Activated T-helper 1 cell treated with Interleukin-2 at 50 U/mL for 16 hours (primary cell): ENCODE measurements at regions not wholly inside any gene's neighbourhood (a gene's known extent, or its start where the extent isn't known, plus 50 kb on each side); places are given as distances from the start of the nearest gene placed in this dataset.
"Not testable (repeated sequence)": the region's sequence is repeated elsewhere in the genome, so short reads cannot be mapped to it uniquely, and the experiment has no call there.

ENCODE experiments used
- DNase-seq: peaks from one replicate; pipeline ENCODE4 v3.0.0-alpha.2; 2020; ENCODE audit warnings: low read depth

- not testable (repeated sequence) for DNase-seq
These were observed 195.0 kb downstream of the ADRA2C start for GRCh38 chr4:3961091-3961672.

DNA sequence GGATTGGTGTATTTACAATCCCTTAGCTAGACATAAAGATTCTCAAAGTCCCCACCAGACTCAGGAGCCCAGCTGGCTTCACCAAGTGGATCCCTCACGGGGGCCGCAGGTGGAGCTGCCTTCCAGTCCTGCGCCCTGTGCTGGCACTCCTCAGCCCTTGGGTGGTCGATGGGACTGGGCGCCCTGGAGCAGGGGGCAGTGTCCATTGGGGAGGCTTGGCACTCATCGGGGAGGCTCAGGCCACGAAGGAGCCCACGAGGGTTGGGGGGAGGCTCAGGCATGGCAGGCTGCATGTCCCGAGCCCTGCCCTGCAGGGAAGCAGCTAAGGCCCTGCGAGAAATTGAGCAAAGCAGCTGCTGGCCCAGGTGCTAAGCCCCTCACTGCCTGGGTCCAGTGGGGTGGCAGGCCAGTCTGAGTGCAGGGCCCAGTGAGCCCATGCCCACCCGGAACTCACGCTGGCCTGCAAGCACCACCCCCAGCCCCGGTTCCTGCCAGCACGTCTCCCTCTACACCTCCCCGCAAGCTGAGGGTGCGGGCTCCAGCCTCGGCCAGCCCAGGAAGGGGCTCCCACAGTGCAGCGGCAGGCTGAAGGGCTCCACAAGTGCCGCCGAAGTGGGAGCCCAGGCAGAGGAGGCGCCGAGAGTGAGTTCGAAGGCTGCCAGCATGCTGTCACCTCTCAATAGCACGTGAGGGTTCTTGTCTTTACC is 198.5 kb downstream of the ADRA2C start:
- not testable (repeated sequence) for DNase-seq

DNA sequence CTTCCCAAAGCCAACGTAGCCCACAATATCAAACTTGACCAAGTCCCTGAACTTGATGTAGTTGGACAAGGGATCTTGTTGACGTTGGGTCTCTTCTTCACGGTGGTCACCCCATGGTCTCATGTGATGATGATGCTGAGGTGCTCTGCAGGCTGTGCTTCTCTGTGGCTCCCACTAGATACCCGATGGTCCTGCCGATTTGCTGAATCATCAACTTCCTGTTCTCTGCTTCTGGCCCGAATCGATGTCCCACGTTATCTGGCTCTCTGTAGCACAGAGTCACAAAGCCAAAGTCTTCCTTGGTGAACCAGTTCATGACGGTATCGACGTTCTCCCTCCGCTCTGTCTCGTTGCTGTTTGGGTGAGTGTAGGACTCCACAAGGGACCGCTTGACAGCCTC is 201.0 kb downstream of the ADRA2C start:
- DNase-seq: not testable (repeated sequence)

GRCh38 chr4:3972626-3973025 is 206.4 kb downstream of the ADRA2C start:
- DNase-seq: not testable (repeated sequence)

DNA sequence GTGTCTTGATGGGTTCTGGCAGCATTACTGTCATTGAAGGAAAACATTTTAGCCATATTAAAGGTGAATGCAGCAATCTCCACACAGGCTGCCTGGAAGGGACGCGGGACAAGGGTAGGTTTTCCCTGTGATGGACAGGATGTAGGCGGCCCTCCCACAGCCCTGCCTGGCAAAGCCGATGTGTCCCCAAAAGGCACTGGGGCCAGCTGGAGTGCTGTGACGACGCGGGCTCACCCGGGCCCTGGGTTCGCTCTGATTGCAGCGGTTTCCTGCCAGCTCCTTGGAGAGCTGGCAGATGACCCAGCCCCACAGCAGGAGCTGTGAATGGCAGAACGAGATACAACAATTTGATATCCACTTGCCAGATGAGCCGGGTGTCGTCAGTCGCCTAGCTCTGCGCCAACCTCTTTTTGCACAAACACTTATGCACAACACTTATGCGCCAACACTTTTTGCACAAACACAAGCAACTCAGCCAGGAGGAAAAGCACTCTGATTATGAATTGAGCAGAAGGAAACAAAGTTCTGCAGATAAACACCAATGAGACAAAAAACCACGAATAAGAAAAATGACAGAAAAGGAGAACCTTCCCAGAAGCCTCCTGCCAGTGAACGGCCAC is 207.5 kb downstream of the ADRA2C start:
- not testable (repeated sequence) for DNase-seq

- DNase-seq: not testable (repeated sequence)
These were observed 217.4 kb downstream of the ADRA2C start for GRCh38 chr4:3983518-3984125.

GRCh38 chr4:3984796-3985195 is 218.6 kb downstream of the ADRA2C start:
- not testable (repeated sequence) for DNase-seq

DNA sequence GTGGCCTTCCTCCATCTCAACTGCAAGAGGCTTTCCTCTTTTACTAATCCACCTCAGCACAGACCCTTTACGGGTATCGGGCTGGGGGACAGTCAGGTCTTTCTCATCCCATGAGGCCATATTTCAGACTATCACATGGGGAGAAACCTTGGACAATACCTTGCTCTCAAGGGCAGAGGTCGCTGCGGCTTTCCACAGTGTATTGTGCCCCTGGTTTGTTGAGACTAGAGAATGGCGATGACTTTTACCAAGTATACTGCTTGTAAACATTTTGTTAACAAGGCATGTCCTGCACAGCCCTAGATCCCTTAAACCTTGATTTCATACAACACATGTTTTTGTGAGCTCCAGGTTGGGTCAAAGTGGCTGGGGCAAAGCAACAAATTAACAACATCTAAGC is 220.2 kb downstream of the ADRA2C start:
- not testable (repeated sequence) for DNase-seq

GRCh38 chr4:3997386-3997785 is 229.3 kb downstream of the OTOP1 start:
- not testable (repeated sequence) for DNase-seq

DNA sequence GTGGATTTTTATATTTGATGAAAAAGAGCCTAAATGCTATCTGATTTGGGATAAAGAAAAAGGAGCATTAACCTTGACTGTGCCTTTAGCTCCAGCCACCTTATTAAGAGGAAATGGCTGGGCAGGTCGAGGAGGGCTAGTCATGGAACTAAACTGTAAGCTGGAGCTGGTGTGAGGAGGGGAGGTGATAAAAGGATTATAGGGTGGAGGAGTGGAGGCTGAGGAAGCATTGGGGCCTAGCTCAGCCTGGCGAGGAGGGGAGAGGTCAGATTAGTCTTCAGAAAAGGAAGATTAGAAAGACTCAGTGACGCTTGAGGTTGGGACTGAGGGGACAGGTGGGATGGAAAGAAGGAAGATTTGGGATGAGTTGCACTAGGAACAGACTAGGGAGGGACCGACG is 222.7 kb downstream of the OTOP1 start:
- not testable (repeated sequence) for DNase-seq

- not testable (repeated sequence) for DNase-seq
These were observed 222.0 kb downstream of the OTOP1 start for GRCh38 chr4:4004702-4005101.

- DNase-seq: not testable (repeated sequence)
These were observed 220.4 kb downstream of the OTOP1 start for GRCh38 chr4:4006356-4006755.

- DNase-seq: not testable (repeated sequence)
These were observed 207.7 kb downstream of the OTOP1 start for GRCh38 chr4:4019071-4019470.

DNA sequence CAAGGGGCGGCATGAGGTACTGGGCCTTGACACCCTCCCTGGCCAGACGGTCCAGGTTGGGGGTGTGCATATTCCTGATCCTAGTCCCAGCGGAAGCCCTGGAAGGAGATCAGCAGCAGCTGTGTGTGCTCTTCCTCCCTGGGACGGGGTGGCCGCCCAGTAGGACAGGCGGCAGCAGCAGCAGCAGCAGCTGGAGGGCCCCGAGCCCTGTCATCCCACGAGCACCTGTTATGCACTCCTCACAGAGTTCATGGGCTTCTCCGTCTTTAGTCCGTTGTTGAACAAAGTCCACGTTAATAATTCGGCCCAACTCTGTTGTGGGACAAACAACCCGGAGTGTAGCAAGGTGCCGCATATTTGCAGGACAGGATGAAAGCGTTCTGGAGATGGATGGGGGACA is 205.6 kb downstream of the OTOP1 start:
- not testable (repeated sequence) for DNase-seq

DNA sequence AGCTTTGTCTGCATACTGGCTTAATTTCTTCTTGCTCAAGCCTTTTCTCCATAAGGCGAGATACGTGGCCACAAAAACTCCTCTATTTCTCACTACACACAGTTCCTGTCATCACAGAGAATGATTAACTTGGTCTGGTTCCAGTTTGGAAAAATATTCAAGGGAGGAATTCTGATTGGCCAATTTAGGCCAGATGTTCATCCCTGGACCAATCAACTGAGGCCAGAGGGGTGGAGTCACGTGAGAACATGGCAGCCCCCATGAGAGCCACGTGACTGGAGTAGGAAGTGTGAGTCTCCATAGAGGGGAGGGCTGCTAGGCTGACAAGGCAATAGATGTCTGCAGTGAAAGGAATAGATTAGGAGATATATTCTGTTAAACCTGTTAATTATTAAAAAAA is 200.0 kb downstream of the OTOP1 start:
- not testable (repeated sequence) for DNase-seq

GRCh38 chr4:4028752-4029151 is 198.0 kb downstream of the OTOP1 start:
- DNase-seq: not testable (repeated sequence)

DNA sequence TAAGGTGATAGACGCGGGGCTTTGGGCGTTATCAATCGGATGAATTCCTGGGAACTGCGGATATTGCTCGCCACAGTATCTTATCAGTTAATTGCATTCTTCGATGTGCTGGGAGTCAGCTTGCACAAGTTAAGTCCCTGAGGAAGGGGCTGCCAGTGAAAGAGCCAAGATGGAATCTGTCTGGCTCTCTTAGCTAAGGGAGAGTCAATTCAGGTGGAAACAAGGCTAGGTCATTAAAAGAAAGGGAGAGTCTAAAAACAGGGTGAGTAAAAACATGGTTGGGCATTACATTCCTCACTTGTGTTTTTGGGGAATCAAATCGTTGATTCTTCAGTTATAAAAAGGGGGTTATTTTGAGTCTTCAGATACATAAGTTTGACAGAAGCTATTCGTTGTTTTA is 196.2 kb downstream of the OTOP1 start:
- not testable (repeated sequence) for DNase-seq

- DNase-seq: not testable (repeated sequence)
These were observed 195.1 kb downstream of the OTOP1 start for GRCh38 chr4:4031446-4032135.

- DNase-seq: not testable (repeated sequence)
These were observed 194.4 kb downstream of the OTOP1 start for GRCh38 chr4:4032364-4032763.

DNA sequence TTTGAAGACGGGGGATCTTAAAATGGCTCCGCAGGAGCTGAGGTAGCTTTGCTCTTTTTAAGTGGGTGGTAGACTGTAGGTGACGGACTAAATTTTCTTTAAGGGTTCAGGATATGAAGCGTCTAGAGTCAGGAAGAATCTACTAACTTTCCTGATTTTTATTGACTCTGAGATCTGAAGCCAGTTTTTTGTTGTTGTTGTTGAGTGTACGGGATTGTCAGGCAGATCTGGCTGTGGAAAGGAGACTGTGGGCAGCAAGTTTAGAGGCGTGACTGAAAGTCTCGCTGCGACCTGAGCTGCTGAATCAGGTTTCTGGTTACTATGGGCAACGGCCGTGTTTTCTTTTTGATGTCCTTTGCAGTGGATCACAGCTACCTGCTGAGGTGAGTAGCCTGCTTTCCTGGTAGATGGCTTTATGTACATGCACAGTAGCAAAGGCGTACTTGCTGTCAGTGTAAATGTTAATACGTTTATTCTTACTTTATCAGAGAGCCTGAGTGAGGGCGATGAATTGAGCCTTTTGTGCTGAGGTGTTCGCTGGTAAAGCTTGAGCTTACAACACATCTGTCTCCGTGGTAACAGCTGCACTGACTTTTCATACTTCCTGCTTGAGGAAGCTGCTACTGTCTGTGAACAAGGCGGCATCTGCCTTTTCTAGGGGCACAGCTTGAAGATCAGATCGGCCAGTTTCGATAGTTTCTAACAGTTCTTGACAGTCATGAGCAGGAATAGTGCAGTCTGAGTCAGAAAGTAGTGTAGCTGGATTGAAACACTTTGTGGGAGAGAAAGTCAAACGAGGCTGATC is 193.7 kb downstream of the OTOP1 start:
- not testable (repeated sequence) for DNase-seq
